ENCODE measurements at regions not wholly inside any gene's neighbourhood (a gene's known extent, or its start where the extent isn't known, plus 50 kb on each side); places are given as distances from the start of the nearest gene placed in this dataset.

GRCh38 chr6:152905551-152906299 lies 77.1 kb downstream of the FBXO5 start:
- no peak for TF ChIP-seq ZNF274 (IDR thresholded peaks at IDR 0.05; ENCODE audit: borderline replicate concordance, extremely low read depth, low read length)
- no peak for TF ChIP-seq HDAC2 (IDR thresholded peaks at IDR 0.05; ENCODE audit: borderline replicate concordance in 1 of 2, low read depth in 2 of 2, low read length in 2 of 2)

All from H1 (cell line).